IMR-90 (cell line): ENCODE measurements at regions not wholly inside any gene's neighbourhood (a gene's known extent, or its start where the extent isn't known, plus 50 kb on each side); places are given as distances from the start of the nearest gene placed in this dataset.

Experiments
- ATAC-seq: fragments of 200-7000 bp; cut with Tn5 transposase; 2 replicates; pipeline ENCODE4 v1.9.1; 2020; ENCODE audit warnings: low read depth, mild to moderate bottlenecking, moderate library complexity
- BruUV-seq: library from RNA; stranded (reverse); fragments of 400-500 nt; replicated peaks from 2 replicates; lab custom pipeline; 2021; lab: Mats Ljungman, UMichigan
- CTCF ChIA-PET: fragments of 300-600 bp; formaldehyde crosslinking; extraction: SDS; loops from one replicate; lab custom pipeline; 2021; ENCODE audit warnings: antibody characterized with exemption; lab: Yijun Ruan, JAX
- POLR2A ChIA-PET: fragments of 300-600 bp; sonication (Branson Sonifier 250); formaldehyde crosslinking; loops from one replicate; lab custom pipeline; 2022; ENCODE audit warnings: antibody characterized with exemption; ENCODE audit not compliant: unreplicated experiment; lab: Charles Lee
- DNase-seq: peaks from one replicate; pipeline ENCODE4 v3.0.0; 2013
- H2AFZ ChIP-seq: replicated peaks from 2 replicates; pipeline ENCODE3; 2013; ENCODE audit warnings: low read length, mild to moderate bottlenecking; ENCODE audit not compliant: poor library complexity
- H2AK5ac ChIP-seq: 2 replicates; pipeline ENCODE4 v1.6.1; 2013; ENCODE audit warnings: low read depth, low read length, inconsistent platforms
- H2AK9ac ChIP-seq: replicated peaks from 2 replicates; pipeline ENCODE3; 2013; ENCODE audit warnings: mild to moderate bottlenecking, low read depth, low read length, moderate library complexity; ENCODE audit not compliant: poor library complexity
- H2BK120ac ChIP-seq: 2 replicates; pipeline ENCODE4 v1.6.1; 2013; ENCODE audit warnings: low read depth, low read length, inconsistent platforms
- H2BK15ac ChIP-seq: 3 replicates; pipeline ENCODE4 v1.6.1; 2013; ENCODE audit warnings: low read depth, low read length, inconsistent platforms
- H2BK20ac ChIP-seq: 2 replicates; pipeline ENCODE4 v1.6.1; 2013; ENCODE audit warnings: low read depth, mild to moderate bottlenecking, inconsistent platforms, low read length, moderate library complexity
- H2BK5ac ChIP-seq: 2 replicates; pipeline ENCODE4 v1.6.1; 2013; ENCODE audit warnings: mild to moderate bottlenecking, low read depth, low read length, inconsistent platforms; ENCODE audit not compliant: poor library complexity, severe bottlenecking
- H3K14ac ChIP-seq: replicated peaks from 2 replicates; pipeline ENCODE4 v1.6.1; 2013; ENCODE audit warnings: low read depth, low read length, inconsistent platforms
- H3K18ac ChIP-seq: 2 replicates; pipeline ENCODE4 v1.6.1; 2013; ENCODE audit warnings: low read depth, low read length, control low read depth
- H3K23ac ChIP-seq: 2 replicates; pipeline ENCODE4 v1.6.1; 2013; ENCODE audit warnings: low read depth, low read length, inconsistent platforms
- H3K27ac ChIP-seq: 2 replicates; pipeline ENCODE4 v1.5.1; 2013; ENCODE audit warnings: mild to moderate bottlenecking, control low read depth, low read length; ENCODE audit not compliant: insufficient read depth
- H3K27me3 ChIP-seq: 2 replicates; pipeline ENCODE4 v1.6.1; 2013; ENCODE audit warnings: low read length; ENCODE audit not compliant: control insufficient read depth, insufficient read depth
- H3K36me3 ChIP-seq: 2 replicates; pipeline ENCODE4 v1.6.1; 2013; ENCODE audit warnings: low read length, mixed read lengths; ENCODE audit not compliant: control insufficient read depth, insufficient read depth
- H3K4ac ChIP-seq: 2 replicates; pipeline ENCODE4 v1.6.1; 2013; ENCODE audit warnings: low read depth, low read length, inconsistent platforms
- H3K4me1 ChIP-seq: 2 replicates; pipeline ENCODE4 v1.6.1; 2013; ENCODE audit warnings: low read length, mixed read lengths; ENCODE audit not compliant: control insufficient read depth, insufficient read depth
- H3K4me2 ChIP-seq: 2 replicates; pipeline ENCODE4 v1.6.1; 2013; ENCODE audit warnings: low read depth, mild to moderate bottlenecking, control low read depth, low read length, moderate library complexity
- H3K4me3 ChIP-seq: 2 replicates; pipeline ENCODE4 v1.5.1; 2013; ENCODE audit warnings: low read depth, mild to moderate bottlenecking, control low read depth, low read length, moderate library complexity; ENCODE audit not compliant: insufficient read depth
- H3K56ac ChIP-seq: 2 replicates; pipeline ENCODE4 v1.6.1; 2013; ENCODE audit warnings: low read length, inconsistent platforms; ENCODE audit not compliant: insufficient read depth; ENCODE audit errors: extremely low read depth
- H3K79me1 ChIP-seq, 2 experiments: 2 replicates each; pipeline ENCODE4 v1.6.1; 2013; ENCODE audit warnings: low read length in 2 of 2, inconsistent platforms in 1 of 2, low read depth in 1 of 2
- H3K9ac ChIP-seq: 2 replicates; pipeline ENCODE4 v1.6.1; 2013; ENCODE audit warnings: low read depth, low read length, control low read depth
- H3K9me1 ChIP-seq: 2 replicates; pipeline ENCODE4 v1.6.1; 2013; ENCODE audit warnings: low read length, inconsistent platforms; ENCODE audit not compliant: insufficient read depth
- H3K9me3 ChIP-seq: 2 replicates; pipeline ENCODE4 v1.6.1; 2013; ENCODE audit warnings: low read length; ENCODE audit not compliant: control insufficient read depth, insufficient read depth
- H4K20me1 ChIP-seq: 2 replicates; pipeline ENCODE4 v1.6.1; 2013; ENCODE audit warnings: low read length, inconsistent platforms; ENCODE audit not compliant: insufficient read depth
- H4K5ac ChIP-seq: 2 replicates; pipeline ENCODE4 v1.6.1; 2013; ENCODE audit warnings: mild to moderate bottlenecking, low read depth, low read length, control low read depth
- H4K8ac ChIP-seq, 2 experiments: 2 replicates each; pipeline ENCODE4 v1.6.1; 2013; ENCODE audit warnings: low read depth in 2 of 2, low read length in 2 of 2, control low read depth in 1 of 2, inconsistent platforms in 1 of 2
- H4K91ac ChIP-seq: 2 replicates; pipeline ENCODE4 v1.6.1; 2013; ENCODE audit warnings: low read depth, low read length, inconsistent platforms; ENCODE audit not compliant: insufficient read depth
- BHLHE40 ChIP-seq: fragments of 150-350 bp; IDR thresholded peaks from 2 replicates; pipeline ENCODE4 v1.6.1; 2016; ENCODE audit warnings: mild to moderate bottlenecking, low read depth, low read length
- ELK1 ChIP-seq: fragments of 150-350 bp; IDR thresholded peaks from 2 replicates; pipeline ENCODE4 v1.6.1; 2016; ENCODE audit warnings: low read depth, mild to moderate bottlenecking, low read length, moderate library complexity, borderline replicate concordance
- FOS ChIP-seq: fragments of 150-350 bp; IDR thresholded peaks from 2 replicates; pipeline ENCODE4 v1.6.1; 2016; ENCODE audit warnings: low read depth, low read length
- MAFK ChIP-seq: IDR thresholded peaks from 2 replicates; pipeline ENCODE4 v1.6.1; 2012; ENCODE audit warnings: low read depth, low read length, improper control_type of control experiment
- MAZ ChIP-seq: IDR thresholded peaks from 2 replicates; pipeline ENCODE4 v1.6.1; 2012; ENCODE audit warnings: low read depth, mild to moderate bottlenecking, low read length, improper control_type of control experiment, moderate library complexity, borderline replicate concordance
- RCOR1 ChIP-seq: IDR thresholded peaks from 2 replicates; pipeline ENCODE4 v1.6.1; 2012; ENCODE audit warnings: mild to moderate bottlenecking, low read length, improper control_type of control experiment; ENCODE audit not compliant: insufficient replicate concordance
- WGBS, 2 experiments: methylation state at CpG; one replicate each; pipeline versions ENCODE4 v1.1.5 to v1.1.7; 2013; ENCODE audit warnings: missing lambda C conversion rate in 2 of 2; ENCODE audit not compliant: insufficient read length in 1 of 2; ENCODE audit errors: extremely low coverage in 2 of 2; 5-methylcytosine and 5-hydroxymethylcytosine counted together
- dilution Hi-C: fragments of 300-500 bp; cut with HindIII; formaldehyde crosslinking; loops from one replicate; pipeline ENCODE4 v1.14.3; 2018; ENCODE audit warnings: low sequenced_read_pairs; ENCODE audit not compliant: unreplicated experiment
- in situ Hi-C: fragments of 300-500 bp; cut with MboI; formaldehyde crosslinking; loops from 3 replicates; pipeline ENCODE4 v1.14.3; 2019; ENCODE audit warnings: low sequenced_read_pairs, inconsistent platforms, mixed read lengths
- intact Hi-C: fragments of 100-400 bp; cut with micrococcal nuclease; formaldehyde crosslinking; loops from 2 replicates; pipeline ENCODE4 v1.10.0; 2022

DNA sequence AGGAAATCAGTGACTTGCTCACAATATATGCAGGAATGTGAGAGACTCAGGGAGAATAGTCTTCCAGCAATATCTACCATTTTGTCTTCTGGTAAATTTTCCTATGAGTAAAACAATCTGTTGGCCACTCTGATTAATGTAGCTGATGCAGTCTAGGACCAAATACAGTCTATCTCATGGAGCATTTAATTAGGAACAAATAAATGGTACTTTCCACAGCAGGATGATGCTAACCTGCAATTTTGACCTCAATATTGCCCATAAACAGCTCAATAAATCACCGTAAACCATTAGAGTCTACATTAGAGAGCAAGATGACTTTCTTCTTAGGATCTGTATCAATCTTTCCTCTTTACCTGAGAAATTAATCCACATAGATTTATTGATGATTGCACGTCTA, 567.7 kb upstream of the B3GALT2 start:
- Histone ChIP-seq H3K14ac (no peak overlapping the region), H2BK15ac (no peak overlapping the region), H2BK120ac (no peak overlapping the region), H3K56ac (no peak overlapping the region), H2BK5ac (no peak overlapping the region), H2AFZ (no peak overlapping the region), H4K8ac (no peak overlapping the region), H3K23ac (no peak overlapping the region), H3K36me3 (no peaks in the 10 kb centered on the region), H4K5ac (no peak overlapping the region), H3K4me1 (no peaks in the 10 kb centered on the region; the same call in 1 of the 2 replicates), H4K91ac (no peak overlapping the region), H4K20me1 (no peaks in the 10 kb centered on the region), H3K4me2 (no peak overlapping the region), H2BK20ac (no peak overlapping the region), H3K4ac (no peak overlapping the region), H3K9me1 (no peaks in the 10 kb centered on the region), H2AK9ac (no peak overlapping the region), H2AK5ac (no peak overlapping the region), H3K27ac (no peak overlapping the region), H3K18ac (no peak overlapping the region), H3K9me3 (no peaks in the 10 kb centered on the region), H3K9ac (no peak overlapping the region), H3K4me3 (no peak overlapping the region), H3K27me3 (no peaks in the 10 kb centered on the region), H3K79me1 (no peaks in the 10 kb centered on the region)
- ATAC-seq (no peak), DNase-seq (no peak)
- in situ Hi-C loops (no loop called here), intact Hi-C loops (no loop called here), dilution Hi-C loops (no loop called here)
- no CpG with 5 or more reads among the region's 2 CpGs for WGBS, 2 experiments
- POLR2A ChIA-PET = no interaction called here
- CTCF ChIA-PET = interaction anchor here (0.6 to 0.7 kb wide), 2 partner anchors 12 to 192 kb away, joined by 3 read pairs; no protein-coding TSS in a partner anchor
- no TSS peak for BruUV-seq
- TF ChIP-seq MAFK = no peak
- no peak for TF ChIP-seq BHLHE40
- no peak for TF ChIP-seq RCOR1
- no peak for TF ChIP-seq MAZ
- TF ChIP-seq FOS = no peak
- no peak for TF ChIP-seq ELK1
